Nephron progenitor cell (in vitro differentiated cells): ENCODE measurements at regions not wholly inside any gene's neighbourhood (a gene's known extent, or its start where the extent isn't known, plus 50 kb on each side); places are given as distances from the start of the nearest gene placed in this dataset.

Source experiments
- DNase-seq: peaks from one replicate; pipeline ENCODE4 v3.0.0; 2021
- H3K27ac Mint-ChIP-seq: 2 replicates; pipeline ENCODE4 v1.8.0; 2021; ENCODE audit warnings: mild to moderate bottlenecking, moderate library complexity, mixed read lengths
- H3K27me3 Mint-ChIP-seq: 2 replicates; pipeline ENCODE4 v1.8.0; 2021; ENCODE audit warnings: mild to moderate bottlenecking, low read depth, mixed read lengths; ENCODE audit not compliant: poor library complexity
- H3K36me3 Mint-ChIP-seq: 2 replicates; pipeline ENCODE4 v1.8.0; 2021; ENCODE audit warnings: low read depth, mixed read lengths
- H3K4me1 Mint-ChIP-seq: 2 replicates; pipeline ENCODE4 v1.8.0; 2021; ENCODE audit warnings: mixed read lengths
- H3K4me3 Mint-ChIP-seq: 2 replicates; pipeline ENCODE4 v1.8.0; 2021; ENCODE audit warnings: mild to moderate bottlenecking, moderate library complexity, mixed read lengths
- H3K9me3 Mint-ChIP-seq: 2 replicates; pipeline ENCODE4 v1.8.0; 2021; ENCODE audit warnings: mild to moderate bottlenecking, moderate library complexity, mixed read lengths
- CTCF ChIP-seq: fragments of 200-600 bp; sonication (generic); IDR thresholded peaks from 2 replicates; pipeline ENCODE4 v1.5.0; 2021; ENCODE audit warnings: antibody characterized with exemption

GRCh38 chr2:75315436-75315835 is 116.1 kb upstream of the TACR1 start:
- H3K27ac Mint-ChIP-seq = no peak overlapping the region
- DNase-seq = no peak
- no peaks in the 10 kb centered on the region for H3K36me3 Mint-ChIP-seq
- no peaks in the 10 kb centered on the region for H3K27me3 Mint-ChIP-seq
- peaks cover 6% of the 10 kb centered on the region for H3K4me1 Mint-ChIP-seq
- H3K9me3 Mint-ChIP-seq = no peaks in the 10 kb centered on the region
- H3K4me3 Mint-ChIP-seq = no peak overlapping the region
- TF ChIP-seq CTCF = no peak

- Mint-ChIP-seq H3K4me3 (no peak overlapping the region), H3K4me1 (no peaks in the 10 kb centered on the region), H3K27me3 (no peaks in the 10 kb centered on the region), H3K36me3 (no peaks in the 10 kb centered on the region), H3K27ac (no peak overlapping the region), H3K9me3 (no peaks in the 10 kb centered on the region)
- DNase-seq = no peak
- TF ChIP-seq CTCF = no peak
Measured at GRCh38 chr2:75311993-75312392, 112.7 kb upstream of the TACR1 start.

GRCh38 chr2:75311521-75311920 is 112.2 kb upstream of the TACR1 start:
- Mint-ChIP-seq H3K4me1 (no peaks in the 10 kb centered on the region), H3K4me3 (no peak overlapping the region)
- no peak for TF ChIP-seq CTCF

GRCh38 chr2:75310876-75311275 is 111.6 kb upstream of the TACR1 start:
- no peaks in the 10 kb centered on the region for H3K27me3 Mint-ChIP-seq
- no peak for DNase-seq
- H3K36me3 Mint-ChIP-seq = no peaks in the 10 kb centered on the region
- no peak for TF ChIP-seq CTCF
- H3K9me3 Mint-ChIP-seq = no peaks in the 10 kb centered on the region
- H3K27ac Mint-ChIP-seq = no peak overlapping the region
- H3K4me3 Mint-ChIP-seq = no peak overlapping the region
- no peaks in the 10 kb centered on the region for H3K4me1 Mint-ChIP-seq

More at GRCh38 chr2:75311521-75311920, 112.2 kb upstream of the TACR1 start:
- H3K9me3 Mint-ChIP-seq = no peaks in the 10 kb centered on the region
- no peak for DNase-seq
- no peak overlapping the region for H3K27ac Mint-ChIP-seq
- no peaks in the 10 kb centered on the region for H3K27me3 Mint-ChIP-seq
- no peaks in the 10 kb centered on the region for H3K36me3 Mint-ChIP-seq

GRCh38 chr2:75309596-75310463 is 110.5 kb upstream of the TACR1 start:
- Mint-ChIP-seq H3K27ac (no peak overlapping the region), H3K4me1 (no peaks in the 10 kb centered on the region), H3K27me3 (peaks cover 3% of the 10 kb centered on the region), H3K9me3 (no peaks in the 10 kb centered on the region), H3K4me3 (no peak overlapping the region), H3K36me3 (no peaks in the 10 kb centered on the region)
- TF ChIP-seq CTCF = no peak
- no peak for DNase-seq

GRCh38 chr2:75303227-75303626 is 103.9 kb upstream of the TACR1 start:
- no peak for DNase-seq
- no peak overlapping the region for H3K4me3 Mint-ChIP-seq
- TF ChIP-seq CTCF = no peak
- H3K27me3 Mint-ChIP-seq = peaks cover 3% of the 10 kb centered on the region
- H3K9me3 Mint-ChIP-seq = peaks cover 9% of the 10 kb centered on the region
- H3K27ac Mint-ChIP-seq = no peak overlapping the region
- H3K4me1 Mint-ChIP-seq = no peaks in the 10 kb centered on the region
- H3K36me3 Mint-ChIP-seq = peaks cover 4% of the 10 kb centered on the region
